ENCODE measurements at regions not wholly inside any gene's neighbourhood (a gene's known extent, or its start where the extent isn't known, plus 50 kb on each side); places are given as distances from the start of the nearest gene placed in this dataset.

- TF ChIP-seq, protein P1, sequence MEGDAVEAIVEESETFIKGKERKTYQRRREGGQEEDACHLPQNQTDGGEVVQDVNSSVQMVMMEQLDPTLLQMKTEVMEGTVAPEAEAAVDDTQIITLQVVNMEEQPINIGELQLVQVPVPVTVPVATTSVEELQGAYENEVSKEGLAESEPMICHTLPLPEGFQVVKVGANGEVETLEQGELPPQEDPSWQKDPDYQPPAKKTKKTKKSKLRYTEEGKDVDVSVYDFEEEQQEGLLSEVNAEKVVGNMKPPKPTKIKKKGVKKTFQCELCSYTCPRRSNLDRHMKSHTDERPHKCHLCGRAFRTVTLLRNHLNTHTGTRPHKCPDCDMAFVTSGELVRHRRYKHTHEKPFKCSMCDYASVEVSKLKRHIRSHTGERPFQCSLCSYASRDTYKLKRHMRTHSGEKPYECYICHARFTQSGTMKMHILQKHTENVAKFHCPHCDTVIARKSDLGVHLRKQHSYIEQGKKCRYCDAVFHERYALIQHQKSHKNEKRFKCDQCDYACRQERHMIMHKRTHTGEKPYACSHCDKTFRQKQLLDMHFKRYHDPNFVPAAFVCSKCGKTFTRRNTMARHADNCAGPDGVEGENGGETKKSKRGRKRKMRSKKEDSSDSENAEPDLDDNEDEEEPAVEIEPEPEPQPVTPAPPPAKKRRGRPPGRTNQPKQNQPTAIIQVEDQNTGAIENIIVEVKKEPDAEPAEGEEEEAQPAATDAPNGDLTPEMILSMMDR (optimal IDR thresholded peaks at IDR 0.05 in 1 of 3, IDR thresholded peaks at IDR 0.05 in 1 of 3, conservative IDR thresholded peaks at IDR 0.05 in 1 of 3; ENCODE audit: extremely low read depth in 1 of 3, insufficient read depth in 2 of 3, low read length in 3 of 3) = no peak
- TF ChIP-seq EZH2 (IDR thresholded peaks at IDR 0.05; ENCODE audit: low read length) = no peak
Measured at GRCh38 chr6:168255283-168255881, 64.2 kb downstream of the DACT2 start.
